ENCODE measurements at regions not wholly inside any gene's neighbourhood (a gene's known extent, or its start where the extent isn't known, plus 50 kb on each side); places are given as distances from the start of the nearest gene placed in this dataset.

DNA sequence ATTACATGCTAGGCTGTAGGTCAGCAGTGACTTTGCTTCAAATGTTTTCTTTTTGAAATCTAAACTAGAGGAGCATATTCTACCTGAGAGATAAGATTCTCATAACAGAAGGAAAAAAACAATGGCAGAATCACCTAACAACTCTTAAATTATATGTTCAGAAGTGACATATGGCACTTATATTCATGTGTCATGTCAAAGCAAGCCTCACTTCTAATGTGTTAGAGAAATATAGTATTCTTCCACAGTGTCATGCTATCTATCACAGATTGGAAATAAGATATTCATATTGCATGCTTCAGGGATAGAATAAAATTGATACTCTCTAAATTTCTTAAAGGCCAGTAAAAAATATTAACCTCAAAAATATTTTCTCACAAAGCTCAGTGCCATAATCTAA lies 874.6 kb upstream of the PRMT6 start:
- TF ChIP-seq CTCF (conservative IDR thresholded peaks at IDR 0.05; ENCODE audit: low read length) (no peak), EZH2phosphoT487 (IDR thresholded peaks at IDR 0.05; ENCODE audit: borderline replicate concordance) (no peak)
